ENCODE measurements at regions not wholly inside any gene's neighbourhood (a gene's known extent, or its start where the extent isn't known, plus 50 kb on each side); places are given as distances from the start of the nearest gene placed in this dataset.

GRCh38 chr1:98073823-98074222, 153.0 kb upstream of the DPYD start:
- no peak for DNase-seq (ENCODE audit: low read depth)
- TF ChIP-seq, protein P1, sequence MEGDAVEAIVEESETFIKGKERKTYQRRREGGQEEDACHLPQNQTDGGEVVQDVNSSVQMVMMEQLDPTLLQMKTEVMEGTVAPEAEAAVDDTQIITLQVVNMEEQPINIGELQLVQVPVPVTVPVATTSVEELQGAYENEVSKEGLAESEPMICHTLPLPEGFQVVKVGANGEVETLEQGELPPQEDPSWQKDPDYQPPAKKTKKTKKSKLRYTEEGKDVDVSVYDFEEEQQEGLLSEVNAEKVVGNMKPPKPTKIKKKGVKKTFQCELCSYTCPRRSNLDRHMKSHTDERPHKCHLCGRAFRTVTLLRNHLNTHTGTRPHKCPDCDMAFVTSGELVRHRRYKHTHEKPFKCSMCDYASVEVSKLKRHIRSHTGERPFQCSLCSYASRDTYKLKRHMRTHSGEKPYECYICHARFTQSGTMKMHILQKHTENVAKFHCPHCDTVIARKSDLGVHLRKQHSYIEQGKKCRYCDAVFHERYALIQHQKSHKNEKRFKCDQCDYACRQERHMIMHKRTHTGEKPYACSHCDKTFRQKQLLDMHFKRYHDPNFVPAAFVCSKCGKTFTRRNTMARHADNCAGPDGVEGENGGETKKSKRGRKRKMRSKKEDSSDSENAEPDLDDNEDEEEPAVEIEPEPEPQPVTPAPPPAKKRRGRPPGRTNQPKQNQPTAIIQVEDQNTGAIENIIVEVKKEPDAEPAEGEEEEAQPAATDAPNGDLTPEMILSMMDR (IDR thresholded peaks at IDR 0.05; ENCODE audit: insufficient read depth, low read depth, low read length, missing control alignments): no peak
- H3K4me3 ChIP-seq (ENCODE audit: low read depth, low read length): no peak overlapping the region

DNA sequence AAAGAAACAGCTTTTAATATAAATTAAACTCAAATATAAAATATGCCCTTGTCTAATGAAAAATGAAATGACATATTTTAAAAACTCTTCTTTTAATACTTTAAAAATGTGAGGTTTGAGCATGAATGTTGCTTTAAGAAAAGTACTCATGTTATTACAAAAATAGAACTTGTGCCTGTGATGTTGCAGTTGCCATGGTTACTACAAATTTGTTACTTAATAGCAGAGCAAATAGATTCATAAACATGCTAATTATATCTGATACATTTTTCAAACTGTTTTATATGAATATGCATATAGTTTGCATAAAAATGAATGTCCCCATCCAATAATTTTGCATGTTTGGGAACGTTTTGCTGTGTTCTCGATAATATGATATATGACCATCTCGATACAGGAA, 152.3 kb upstream of the DPYD start:
- H3K4me3 ChIP-seq (ENCODE audit: low read depth, low read length): no peak overlapping the region
- TF ChIP-seq, protein P1 (IDR thresholded peaks at IDR 0.05; ENCODE audit: insufficient read depth, low read depth, low read length, missing control alignments): no peak
- DNase-seq (ENCODE audit: low read depth): no peak

DNA sequence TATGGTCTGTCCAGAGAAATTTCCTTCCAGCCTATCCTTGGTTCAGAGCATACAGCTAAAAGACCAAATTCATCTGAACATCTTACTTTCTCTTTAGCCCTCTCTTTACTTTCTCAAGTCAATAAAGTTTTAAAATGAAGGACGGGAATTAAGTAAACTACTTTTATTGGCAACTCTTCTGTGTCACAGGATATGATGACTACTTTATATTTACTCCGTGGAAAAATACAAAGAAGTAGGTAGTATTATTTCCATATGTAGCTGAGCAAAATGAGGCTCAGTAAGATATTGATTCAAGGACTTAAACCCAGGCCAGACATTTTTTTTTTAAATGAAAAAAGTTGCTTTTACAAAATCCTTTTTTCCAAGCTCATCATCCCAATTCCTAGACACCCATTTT, 151.2 kb upstream of the DPYD start:
- DNase-seq (ENCODE audit: low read depth): no peak
- TF ChIP-seq, protein P1 (IDR thresholded peaks at IDR 0.05; ENCODE audit: insufficient read depth, low read depth, low read length, missing control alignments): no peak

DNA sequence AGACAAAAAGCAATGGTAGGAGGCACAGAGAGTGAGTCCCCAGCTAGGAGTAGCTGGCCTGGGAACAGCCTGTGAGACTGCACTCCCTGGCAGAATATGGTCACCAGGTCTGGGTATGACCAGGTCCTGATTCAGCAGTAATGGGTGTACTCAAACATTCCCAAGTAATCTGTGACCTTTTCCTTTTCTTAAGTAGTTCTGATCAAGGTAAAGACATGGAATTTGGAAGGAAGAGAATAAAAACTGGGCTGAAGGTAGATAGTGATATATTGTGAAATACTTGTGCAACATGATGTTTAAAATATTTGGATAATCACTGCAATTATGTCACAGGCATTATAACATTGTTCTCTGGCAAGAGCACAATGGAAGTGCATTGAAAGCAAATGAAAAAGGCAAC, 147.2 kb upstream of the DPYD start:
- DNase-seq (ENCODE audit: low read depth): no peak
- no peak overlapping the region for H3K4me3 ChIP-seq (ENCODE audit: low read depth, low read length)
- TF ChIP-seq, protein P1 (IDR thresholded peaks at IDR 0.05; ENCODE audit: insufficient read depth, low read depth, low read length, missing control alignments): no peak

More for the DNA sequence above, 151.2 kb upstream of the DPYD start:
- no peak overlapping the region for H3K4me3 ChIP-seq (ENCODE audit: low read depth, low read length)

DNA sequence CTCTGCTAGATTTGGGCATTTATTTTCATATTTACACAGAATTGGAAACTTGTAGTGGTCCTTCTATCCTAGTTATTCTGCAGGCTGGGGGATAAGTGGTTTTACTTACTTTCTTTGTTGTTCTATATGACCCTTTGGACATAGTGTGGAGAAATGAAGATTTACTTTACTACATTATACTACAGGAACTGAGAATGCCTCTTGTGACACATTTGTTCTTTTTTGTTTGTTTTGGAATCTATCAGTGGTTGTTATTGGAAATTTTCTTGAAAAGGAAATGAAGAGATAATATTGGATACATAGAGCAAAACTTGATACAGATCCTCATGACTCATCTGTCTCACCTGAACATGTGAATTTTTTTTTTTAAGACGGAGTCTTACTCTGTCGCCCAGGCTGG, 146.1 kb upstream of the DPYD start:
- TF ChIP-seq, protein P1 (IDR thresholded peaks at IDR 0.05; ENCODE audit: insufficient read depth, low read depth, low read length, missing control alignments): no peak
- no peak overlapping the region for H3K4me3 ChIP-seq (ENCODE audit: low read depth, low read length)
- no peak for DNase-seq (ENCODE audit: low read depth)

GRCh38 chr1:98059620-98060019, 138.8 kb upstream of the DPYD start:
- no peak for DNase-seq (ENCODE audit: low read depth)
- TF ChIP-seq, protein P1 (IDR thresholded peaks at IDR 0.05; ENCODE audit: insufficient read depth, low read depth, low read length, missing control alignments): no peak
- H3K4me3 ChIP-seq (ENCODE audit: low read depth, low read length): no peak overlapping the region

DNA sequence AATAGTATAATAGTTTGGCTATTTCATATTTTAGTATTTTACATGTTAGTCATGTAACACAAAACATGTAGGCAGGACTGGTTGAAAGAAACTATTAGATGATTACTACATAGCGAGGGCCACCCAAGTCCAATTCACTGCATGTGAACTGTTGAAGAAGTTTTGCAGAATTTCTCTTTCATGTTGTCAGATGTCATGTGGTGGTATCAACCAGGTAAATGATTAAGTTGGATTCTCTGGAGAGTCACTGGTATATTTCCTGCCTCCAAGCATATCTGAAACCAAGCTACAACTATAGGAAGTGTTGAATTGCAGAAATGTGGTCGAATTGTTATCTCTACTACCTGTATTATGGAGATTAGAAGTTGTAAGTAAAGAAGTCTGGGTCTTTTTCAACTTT, 137.8 kb upstream of the DPYD start:
- no peak overlapping the region for H3K4me3 ChIP-seq (ENCODE audit: low read depth, low read length)

More for the DNA sequence above, 137.8 kb upstream of the DPYD start:
- no peak for DNase-seq (ENCODE audit: low read depth)
- TF ChIP-seq, protein P1 (IDR thresholded peaks at IDR 0.05; ENCODE audit: insufficient read depth, low read depth, low read length, missing control alignments): no peak

Measured in GM12865 (cell line).